GM12891 (cell line): ENCODE measurements at regions not wholly inside any gene's neighbourhood (a gene's known extent, or its start where the extent isn't known, plus 50 kb on each side); places are given as distances from the start of the nearest gene placed in this dataset.

Source experiments
- POLR2A ChIP-seq: IDR thresholded peaks from 2 replicates; pipeline ENCODE4 v1.6.1; 2011; ENCODE audit warnings: low read depth, low read length, control low read depth
- POLR2AphosphoS5 ChIP-seq: IDR thresholded peaks from 2 replicates; pipeline ENCODE4 v1.6.1; 2011; ENCODE audit warnings: low read depth, low read length, control low read depth
- POU2F2 ChIP-seq: IDR thresholded peaks from 2 replicates; pipeline ENCODE4 v1.6.1; 2011; ENCODE audit warnings: low read depth, mild to moderate bottlenecking, control low read depth, low read length, moderate library complexity
- SPI1 ChIP-seq: IDR thresholded peaks from 2 replicates; pipeline ENCODE4 v1.6.1; 2011; ENCODE audit warnings: low read depth, low read length, control low read depth
- TAF1 ChIP-seq: IDR thresholded peaks from 2 replicates; pipeline ENCODE4 v1.6.1; 2011; ENCODE audit warnings: low read depth, low read length, control low read depth

GRCh38 chr21:31548688-31549087 is 110.8 kb upstream of the SOD1 start:
- TF ChIP-seq POLR2A (no peak), POLR2AphosphoS5 (no peak), SPI1 (no peak), TAF1 (no peak), POU2F2 (no peak)
